Ramos (cell line): ENCODE measurements at regions not wholly inside any gene's neighbourhood (a gene's known extent, or its start where the extent isn't known, plus 50 kb on each side); places are given as distances from the start of the nearest gene placed in this dataset.

Experiments used
- in situ Hi-C: fragments of 300-500 bp; cut with MboI; formaldehyde crosslinking; loops from one replicate; pipeline ENCODE4 v1.14.3; 2022; ENCODE audit warnings: low sequenced_read_pairs; ENCODE audit not compliant: unreplicated experiment

DNA sequence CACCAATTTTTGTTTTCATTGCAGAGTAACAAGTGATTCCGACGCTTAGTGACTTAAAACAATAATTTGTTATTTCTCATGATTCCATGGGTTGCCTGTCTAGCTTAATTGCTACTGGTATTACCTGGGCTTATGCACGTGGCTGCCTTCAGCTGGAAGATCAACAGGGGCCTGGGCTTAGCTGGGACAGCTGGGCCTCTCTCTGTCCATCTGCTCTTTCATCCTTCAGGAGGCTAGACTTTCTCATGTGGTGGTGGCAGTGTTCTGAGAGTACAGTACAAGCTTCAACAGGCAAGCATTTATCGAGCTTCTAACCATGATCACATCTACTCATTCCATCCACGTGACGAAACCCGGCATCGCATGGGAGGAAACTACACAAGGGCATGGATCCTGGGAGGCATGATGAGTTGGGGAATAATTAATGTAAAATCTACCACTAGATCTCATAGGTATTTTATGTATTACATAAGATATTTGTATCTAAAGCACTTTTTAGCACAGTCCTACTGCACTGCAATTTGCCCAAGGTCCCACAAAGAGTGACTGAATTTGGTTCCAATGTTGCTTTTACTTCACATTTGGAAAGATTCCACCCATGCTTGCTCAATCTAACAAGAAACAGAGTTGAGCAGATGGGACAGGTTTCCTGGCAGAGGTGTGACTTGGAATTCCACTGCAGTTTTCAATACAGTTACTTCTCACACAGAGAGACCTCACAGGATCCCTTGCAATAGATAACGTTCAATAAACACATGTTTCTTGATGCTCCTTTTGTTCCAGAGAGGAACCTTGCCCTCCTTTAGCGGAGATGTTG is 153.1 kb upstream of the FRMD6 start:
- in situ Hi-C loops, result no loop called here

- in situ Hi-C loops, result no loop called here
Observed at GRCh38 chr14:51500776-51501175, 150.9 kb upstream of the FRMD6 start.

DNA sequence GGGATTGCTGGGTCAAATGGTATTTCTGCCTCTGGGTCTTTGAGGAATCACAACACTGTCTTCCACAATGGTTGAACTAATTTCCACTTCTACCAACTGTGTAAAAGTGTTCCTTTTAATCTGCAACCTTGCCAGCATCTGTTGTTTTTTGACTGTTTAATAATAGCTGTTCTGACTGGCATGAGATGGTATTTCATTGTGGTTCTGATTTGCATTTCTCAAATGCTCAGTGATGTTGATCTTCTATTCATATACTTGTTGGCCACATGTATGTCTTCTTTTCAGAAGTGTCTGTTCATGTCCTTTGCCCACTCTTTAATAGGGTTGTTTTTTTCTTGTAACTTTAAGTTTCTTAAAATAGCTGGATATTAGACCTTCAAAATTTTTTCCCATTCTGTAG is 150.0 kb upstream of the FRMD6 start:
- in situ Hi-C loops, result no loop called here

GRCh38 chr14:51504669-51505068 is 147.0 kb upstream of the FRMD6 start:
- in situ Hi-C loops, result no loop called here

- in situ Hi-C loops, result no loop called here
Observed at GRCh38 chr14:51507511-51507905, 144.2 kb upstream of the FRMD6 start.

- in situ Hi-C loops, result no loop called here
Observed at GRCh38 chr14:51507906-51508511, 143.7 kb upstream of the FRMD6 start.

GRCh38 chr14:51511265-51511664 is 140.4 kb upstream of the FRMD6 start:
- in situ Hi-C loops, result no loop called here

DNA sequence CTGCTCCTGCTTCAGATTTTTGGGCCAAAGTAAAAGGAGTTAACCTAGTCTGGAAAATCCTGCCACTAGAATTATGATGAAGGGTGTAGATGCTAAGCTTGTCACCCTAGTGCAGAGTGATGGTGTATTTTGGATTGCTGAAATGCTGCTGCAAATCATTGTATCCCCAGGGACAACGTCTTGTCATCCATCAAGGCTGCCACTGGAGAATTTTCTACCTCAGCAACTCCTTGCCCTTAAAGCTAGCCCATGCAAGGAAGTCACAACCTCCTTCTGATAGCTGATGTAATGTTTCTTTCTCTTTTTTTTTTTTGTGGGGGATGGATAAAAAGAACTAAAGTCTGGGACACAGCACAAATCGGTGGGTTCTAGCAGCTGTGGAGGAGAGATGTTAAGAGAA is 139.4 kb upstream of the FRMD6 start:
- in situ Hi-C loops, result no loop called here

DNA sequence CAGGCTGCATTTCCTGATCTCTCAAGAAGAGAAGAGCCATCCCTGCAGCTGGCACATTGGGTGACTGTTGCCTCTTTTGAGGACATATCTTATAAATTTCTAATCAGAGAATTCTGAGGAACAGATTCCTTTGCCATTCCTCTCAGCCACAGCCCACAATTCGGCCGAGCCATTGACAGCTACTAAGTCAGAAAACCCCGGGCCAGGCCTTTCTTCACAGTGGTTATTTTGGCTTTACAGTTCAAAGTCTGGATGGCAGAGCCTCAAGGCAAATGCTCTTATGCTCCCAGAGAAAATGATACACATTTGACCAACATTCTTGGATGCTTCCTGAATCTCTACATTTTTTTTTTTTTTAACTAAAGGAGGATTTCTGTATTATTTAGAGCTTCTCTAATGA is 138.4 kb upstream of the FRMD6 start:
- in situ Hi-C loops, result no loop called here

DNA sequence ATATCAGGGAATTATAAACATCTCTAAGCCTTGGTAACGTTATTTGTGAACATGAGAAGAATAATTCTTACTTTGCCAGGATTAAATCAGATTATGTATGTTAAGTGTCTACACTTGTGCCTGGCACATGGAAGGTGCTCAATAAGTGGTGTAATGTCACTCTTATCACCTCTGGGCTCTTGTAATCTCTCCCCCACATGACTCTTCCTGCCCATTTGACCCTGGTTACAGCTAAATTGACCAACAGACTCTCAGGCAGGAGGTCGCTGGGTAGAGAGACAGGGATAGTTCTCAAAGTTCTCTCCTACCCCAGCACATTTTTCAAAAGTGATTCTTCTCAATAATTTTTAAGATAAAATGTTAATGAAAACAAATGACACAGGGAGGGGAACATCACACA is 137.8 kb upstream of the FRMD6 start:
- in situ Hi-C loops, result no loop called here

- in situ Hi-C loops, result no loop called here
Observed at GRCh38 chr14:51515611-51516010, 136.1 kb upstream of the FRMD6 start.

DNA sequence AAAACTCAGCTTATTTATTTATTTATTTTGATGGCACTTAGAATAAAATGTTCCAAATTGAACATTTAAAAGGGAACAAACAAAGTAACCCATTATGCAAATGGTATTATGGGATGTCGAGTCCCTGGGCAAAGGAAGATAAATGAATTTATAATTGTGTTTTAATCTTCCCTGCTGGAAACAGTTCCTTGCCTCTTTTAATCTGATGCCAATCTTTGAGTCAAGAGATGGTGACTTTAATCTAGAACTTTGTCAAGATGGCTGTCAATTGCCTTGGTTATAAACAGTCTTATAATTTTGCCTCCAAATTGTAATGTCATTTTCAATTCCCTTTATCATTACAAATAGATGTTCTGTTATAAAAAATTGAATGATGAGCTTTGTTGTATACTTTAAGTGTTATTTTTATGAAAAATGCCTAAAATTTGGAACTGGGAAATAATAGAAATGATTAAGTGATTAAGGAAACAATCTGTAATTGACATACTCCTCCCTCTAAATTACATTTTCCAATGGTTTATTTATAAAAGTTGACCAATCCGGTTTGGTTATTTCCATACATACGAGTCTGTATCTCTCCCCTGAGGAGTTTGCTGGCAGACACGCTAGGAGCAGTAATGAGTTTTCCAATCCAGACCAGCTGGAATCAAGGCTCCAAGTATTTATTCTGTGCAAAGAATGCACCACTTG is 134.9 kb upstream of the FRMD6 start:
- in situ Hi-C loops, result no loop called here

DNA sequence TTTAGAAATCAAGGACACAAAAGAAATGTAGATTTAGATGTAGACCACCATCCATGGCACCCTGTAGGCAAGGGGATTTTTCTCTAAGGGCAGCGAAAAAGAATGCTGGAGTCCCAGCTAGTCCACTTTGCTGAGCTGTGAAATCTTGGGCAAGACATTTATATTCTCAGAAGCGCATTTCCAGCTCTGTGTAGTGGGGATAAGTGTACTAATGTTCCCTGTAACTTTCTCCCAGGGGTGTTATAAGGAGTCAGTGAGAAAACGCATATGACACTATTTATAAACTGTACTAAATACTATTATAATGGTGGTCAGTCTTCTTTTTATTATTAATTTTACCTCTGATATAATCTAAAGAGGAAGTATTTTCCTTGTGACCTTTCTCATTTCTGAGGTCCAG is 133.4 kb upstream of the FRMD6 start:
- in situ Hi-C loops, result no loop called here

- in situ Hi-C loops, result no loop called here
Observed at GRCh38 chr14:51518711-51519110, 133.0 kb upstream of the FRMD6 start.

DNA sequence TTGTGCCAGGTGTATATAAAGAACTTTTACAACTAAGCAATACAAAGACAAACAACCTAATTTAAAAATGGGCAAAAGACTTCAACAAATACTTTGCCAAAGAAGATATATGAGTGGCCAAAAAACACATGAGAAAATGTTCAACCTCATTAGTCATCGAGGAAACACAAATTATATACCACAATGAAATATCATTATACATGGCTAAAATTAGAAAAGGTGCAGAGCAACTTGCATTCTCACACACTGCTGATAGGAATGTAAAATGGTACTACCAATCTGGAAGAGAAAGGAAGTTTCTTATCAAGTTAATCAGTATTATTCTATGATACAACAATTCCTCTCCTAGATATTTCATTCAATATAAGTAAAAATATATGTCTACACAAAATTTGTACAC is 131.6 kb upstream of the FRMD6 start:
- in situ Hi-C loops, result no loop called here

GRCh38 chr14:51521764-51522163 is 129.9 kb upstream of the FRMD6 start:
- in situ Hi-C loops, result no loop called here

DNA sequence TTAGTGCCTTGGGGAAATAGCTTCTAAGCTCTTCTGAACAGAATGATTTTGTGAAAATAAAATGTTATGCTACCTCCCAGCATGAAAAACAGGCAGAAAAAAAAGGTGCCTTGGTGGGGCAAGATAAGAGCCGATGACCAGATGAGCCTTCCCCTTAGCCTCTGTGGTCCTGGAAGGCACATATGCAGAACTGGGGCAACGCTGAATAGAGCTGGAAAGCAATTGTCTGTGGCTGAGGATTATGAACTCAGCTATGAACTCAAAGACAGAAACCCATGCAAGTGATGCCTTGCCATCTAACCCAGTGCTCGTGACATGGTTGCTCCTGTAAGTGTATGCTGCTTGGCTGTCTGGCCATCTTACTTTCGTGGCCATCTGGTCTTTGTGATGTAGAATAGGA is 128.5 kb upstream of the FRMD6 start:
- in situ Hi-C loops, result no loop called here

GRCh38 chr14:51525739-51526138 is 126.0 kb upstream of the FRMD6 start:
- in situ Hi-C loops, result no loop called here

- in situ Hi-C loops, result no loop called here
Observed at GRCh38 chr14:51527073-51527472, 124.6 kb upstream of the FRMD6 start.

DNA sequence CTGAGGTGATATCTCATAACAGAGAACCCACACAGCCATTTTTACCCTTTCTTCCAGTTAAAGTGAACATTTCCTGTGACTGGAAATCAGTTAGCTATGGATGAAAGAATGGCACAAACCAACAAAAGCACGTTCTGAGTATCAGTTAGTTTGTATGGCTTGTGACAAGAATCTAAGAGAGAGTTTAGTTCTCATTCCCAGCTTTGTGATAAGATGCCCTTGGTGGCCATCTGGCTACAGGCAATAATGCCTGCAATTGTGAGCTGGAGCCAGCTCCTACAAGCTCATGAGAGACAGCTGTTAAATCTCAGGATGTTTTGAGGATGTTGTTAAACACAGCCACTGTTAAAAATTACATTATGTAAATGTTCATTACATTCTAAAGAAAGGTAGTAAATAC is 122.0 kb upstream of the FRMD6 start:
- in situ Hi-C loops, result no loop called here

- in situ Hi-C loops, result no loop called here
Observed at GRCh38 chr14:51533160-51533559, 118.5 kb upstream of the FRMD6 start.
